ENCODE measurements at regions not wholly inside any gene's neighbourhood (a gene's known extent, or its start where the extent isn't known, plus 50 kb on each side); places are given as distances from the start of the nearest gene placed in this dataset.
"Not testable (repeated sequence)": the region's sequence is repeated elsewhere in the genome, so short reads cannot be mapped to it uniquely, and the experiment has no call there.

DNA sequence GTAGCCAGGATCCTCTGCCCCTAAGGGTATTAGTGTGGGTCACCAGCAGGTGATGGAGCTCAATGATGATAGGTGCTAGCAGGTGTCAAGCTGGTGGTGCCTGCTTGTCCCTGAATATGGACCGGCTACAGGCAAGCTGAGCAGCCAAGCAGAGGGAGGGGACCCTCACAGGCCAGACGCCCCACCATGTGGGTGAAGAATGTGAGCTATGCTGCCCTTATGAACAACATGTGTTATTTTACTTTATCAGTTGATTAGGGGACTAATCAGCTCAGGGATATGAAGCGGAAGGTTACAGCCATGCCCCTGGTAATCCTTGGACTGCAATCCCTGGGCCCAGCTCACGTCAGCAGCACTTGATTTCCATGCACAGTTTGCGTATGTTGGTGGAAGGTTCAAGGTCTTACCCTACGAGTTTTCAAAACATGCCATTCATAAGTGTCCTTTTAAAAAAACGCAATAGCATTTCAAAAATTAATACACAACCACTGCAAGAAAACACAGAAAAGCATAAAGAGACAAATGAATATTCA is 106.0 kb downstream of the CDC7 start:
- DNase-seq, result no peak

DNA sequence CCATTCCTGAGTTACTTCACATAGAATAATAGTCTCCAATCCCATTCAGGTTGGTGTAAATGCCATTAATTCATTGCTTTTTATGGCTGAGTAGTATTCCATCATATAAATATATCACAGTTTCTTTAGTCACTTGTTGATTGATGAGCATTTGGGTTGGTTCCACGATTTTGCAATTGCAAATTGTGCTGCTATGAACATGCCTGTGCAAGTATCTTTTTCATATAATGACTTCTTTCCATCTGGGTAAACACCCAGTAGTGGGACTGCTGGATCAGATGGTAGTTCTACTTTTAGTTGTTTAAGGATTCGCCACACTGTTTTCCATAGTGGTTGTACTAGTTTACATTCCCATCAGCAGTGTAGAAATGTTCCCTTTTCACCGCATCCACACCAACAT is 107.0 kb downstream of the CDC7 start:
- DNase-seq, result not testable (repeated sequence)

DNA sequence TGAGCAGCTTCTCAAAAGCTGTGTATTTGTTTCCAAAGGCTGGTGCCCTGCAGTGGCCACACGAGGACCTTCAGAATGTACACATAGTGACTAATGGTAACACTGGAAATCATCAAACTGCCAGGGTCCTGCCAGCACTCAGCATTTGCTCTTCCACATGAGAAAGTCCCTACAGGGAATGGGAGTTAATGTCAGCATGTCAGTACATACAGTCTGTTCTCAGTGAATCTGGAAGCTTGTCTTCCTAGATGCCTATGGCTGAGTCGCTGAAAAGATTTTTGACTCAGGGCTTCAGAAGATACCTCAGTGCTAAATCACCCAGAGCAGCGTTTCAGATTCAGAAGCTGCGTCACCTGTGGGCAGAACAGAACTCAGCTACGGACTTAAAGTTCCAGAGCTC is 108.2 kb downstream of the CDC7 start:
- peak; percentile 65 for DNase-seq

DNA sequence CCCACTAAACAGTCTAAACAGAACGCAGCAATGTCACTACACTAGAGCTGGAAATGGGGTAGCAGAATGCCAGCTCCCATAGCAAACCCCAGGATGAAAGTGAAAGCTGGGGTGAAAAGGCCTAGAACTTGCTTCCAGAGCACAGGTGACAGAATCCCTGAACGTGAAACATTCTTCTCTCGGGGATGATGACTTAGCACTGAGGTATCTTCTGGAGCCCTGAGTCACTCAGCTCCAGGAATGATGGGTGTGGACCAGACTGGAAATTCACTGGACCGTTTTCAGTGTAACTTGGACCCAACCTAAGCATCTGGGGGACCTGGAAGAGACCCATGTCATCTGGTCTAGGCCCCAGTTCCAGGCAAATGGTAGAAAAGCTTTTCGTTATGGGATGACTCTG is 108.9 kb downstream of the CDC7 start:
- DNase-seq, result peak; percentile 81

DNA sequence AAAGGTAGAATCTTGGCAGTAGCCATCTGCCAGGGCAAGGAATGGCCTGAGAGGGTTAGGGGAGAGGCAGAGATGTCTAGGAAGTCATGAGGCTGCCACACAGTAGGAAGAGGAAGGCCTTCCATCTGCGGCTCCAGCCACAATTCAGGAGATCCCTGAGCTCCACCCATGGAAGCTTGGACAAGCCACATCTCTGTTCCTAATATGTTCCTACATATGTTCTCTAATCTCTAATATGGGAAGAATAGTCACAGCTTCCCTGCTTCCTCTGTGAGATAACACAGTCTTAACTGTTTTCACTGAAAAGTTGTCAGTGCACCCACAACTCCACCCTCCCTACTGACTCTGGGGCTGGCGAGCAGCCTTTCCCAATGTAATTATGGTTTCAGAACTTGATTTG is 109.5 kb downstream of the CDC7 start:
- no peak for DNase-seq

DNA sequence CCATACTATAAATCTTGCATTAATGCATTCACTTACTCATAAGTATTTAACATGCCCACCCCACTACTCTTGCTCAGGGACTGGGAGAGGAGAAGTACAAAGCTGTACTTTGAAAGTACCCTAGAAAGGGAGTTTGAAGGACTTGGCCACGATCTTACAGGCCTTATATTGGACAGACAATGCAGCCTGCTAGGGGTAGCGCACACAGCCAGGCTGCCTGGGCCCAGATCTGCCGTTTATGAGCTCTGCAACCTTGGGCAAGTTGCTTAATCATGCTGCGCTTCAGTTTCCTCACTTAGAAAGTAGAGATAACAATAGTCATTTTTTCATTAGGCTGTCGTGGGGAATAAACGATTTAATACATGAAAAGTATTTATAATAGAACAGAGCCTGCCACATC is 110.1 kb downstream of the CDC7 start:
- no peak for DNase-seq

DNA sequence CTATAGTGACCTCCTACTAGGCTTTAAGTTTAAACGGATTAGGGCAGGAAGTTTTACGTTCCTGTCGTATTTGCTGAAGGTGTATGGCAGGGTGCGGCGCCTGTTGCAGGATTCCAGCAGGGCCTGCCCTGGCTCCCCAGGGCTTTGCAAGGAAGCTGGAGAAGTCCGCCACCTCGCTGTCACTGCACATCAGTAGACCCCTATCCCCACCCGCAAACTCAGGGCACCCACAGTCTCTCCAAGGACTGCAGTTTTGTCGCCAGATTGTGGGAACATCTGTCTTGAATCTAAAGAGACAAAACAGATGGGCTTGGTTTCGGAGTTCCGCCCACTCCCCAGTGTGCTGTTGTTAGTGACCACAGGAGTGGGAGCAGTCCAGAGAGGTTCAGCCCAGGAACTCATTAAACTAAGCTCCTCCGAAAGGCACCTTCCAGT is 110.8 kb downstream of the CDC7 start:
- no peak for DNase-seq

DNA sequence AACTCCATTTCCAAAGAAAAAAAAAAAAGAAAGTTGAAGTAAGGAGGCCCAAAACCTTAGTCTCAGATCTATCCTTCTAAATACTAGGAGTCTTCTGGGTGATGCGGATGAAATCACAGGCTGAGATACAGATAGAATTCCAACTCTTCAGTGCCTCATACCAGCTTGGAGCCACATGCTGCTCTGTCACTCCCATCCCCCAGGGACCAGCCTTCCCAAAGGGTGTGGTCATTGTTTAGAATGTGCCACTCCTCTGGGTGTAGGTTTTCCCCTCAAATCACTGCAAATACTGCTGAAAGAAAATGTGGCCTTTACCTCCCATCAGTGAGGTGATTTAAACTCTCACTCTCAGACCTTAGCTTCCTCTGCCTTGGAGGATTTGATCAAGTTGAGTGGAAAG is 112.9 kb downstream of the CDC7 start:
- peak; percentile 23 for DNase-seq

DNA sequence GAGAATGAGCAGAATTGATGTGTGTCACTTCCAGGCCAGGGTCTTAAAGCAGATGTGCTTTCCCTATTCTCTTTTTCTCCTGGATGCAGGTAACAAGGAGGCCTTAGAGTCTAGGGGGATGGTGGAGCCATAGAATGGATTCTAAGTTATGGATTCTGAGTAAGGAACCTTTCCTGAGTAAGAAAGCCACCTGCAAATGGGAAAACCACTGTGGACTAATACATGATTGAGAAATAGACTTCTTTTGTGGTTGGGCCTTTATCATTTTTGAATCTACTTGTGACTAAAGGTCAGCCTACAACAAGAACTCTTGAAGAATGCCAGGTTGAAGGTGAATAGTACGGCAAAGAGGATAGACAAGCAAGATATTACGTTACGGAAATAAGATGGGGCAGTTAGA is 116.1 kb downstream of the CDC7 start:
- DNase-seq, result no peak

DNA sequence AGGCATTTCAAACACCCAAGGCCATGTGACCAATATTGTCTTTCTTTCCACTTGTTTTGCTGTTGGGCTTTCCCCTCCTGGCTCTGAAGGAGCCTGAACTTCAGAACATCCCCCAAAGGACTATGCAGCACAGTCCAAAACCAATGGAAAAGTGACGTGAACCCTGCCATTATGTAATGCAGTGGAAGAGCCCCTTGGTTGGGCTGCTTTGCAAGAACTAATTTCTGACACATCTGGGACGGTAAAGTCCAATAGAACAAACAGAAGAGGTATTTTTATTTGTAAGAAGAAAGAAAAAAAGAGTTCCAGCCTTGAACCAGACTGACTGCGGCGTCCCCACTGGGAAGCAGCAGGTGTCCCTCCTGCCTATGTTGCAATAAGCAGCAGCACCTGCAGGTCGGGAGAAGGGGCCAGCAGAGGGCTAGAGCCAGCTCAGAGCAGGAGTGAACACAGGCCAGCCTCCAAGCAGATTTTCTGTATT is 116.7 kb downstream of the CDC7 start:
- DNase-seq, result no peak

DNA sequence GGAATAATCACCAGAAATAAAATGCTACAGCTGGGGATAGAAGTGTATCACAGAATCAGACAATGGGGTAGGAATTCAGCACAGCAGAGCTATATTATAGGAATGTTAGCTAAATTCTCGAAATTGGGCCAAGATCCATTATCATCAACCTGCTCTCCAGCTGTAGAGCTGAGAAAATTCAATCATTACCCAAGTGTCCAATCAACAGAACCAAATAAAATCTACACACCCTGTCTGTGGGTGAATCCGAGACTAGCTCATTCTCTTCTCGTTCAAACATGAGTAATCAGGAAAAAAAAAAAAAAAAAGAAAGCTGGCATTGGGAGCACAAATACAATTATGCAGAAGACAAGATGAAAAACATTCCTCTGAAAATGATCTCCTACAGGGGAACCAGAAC is 119.2 kb downstream of the CDC7 start:
- no peak for DNase-seq

DNA sequence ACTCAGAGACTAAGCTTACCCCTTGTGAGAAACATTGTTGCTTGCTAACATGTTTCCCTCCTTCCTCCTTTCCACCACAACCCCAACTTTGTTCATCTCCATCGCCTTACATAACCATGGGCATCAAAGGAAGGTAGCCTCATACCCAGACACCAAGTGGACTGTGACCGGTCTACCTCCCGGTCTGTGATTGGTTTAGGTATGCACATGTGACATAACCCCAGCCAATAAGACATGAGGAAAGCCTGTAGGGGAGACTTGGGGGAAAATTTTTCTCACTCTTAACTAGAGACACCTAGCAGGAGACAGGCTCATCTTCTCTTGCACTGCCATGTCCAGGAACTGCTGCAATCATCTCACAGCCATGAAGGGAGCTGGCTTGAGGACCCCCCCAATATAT is 120.7 kb downstream of the CDC7 start:
- no peak for DNase-seq

DNA sequence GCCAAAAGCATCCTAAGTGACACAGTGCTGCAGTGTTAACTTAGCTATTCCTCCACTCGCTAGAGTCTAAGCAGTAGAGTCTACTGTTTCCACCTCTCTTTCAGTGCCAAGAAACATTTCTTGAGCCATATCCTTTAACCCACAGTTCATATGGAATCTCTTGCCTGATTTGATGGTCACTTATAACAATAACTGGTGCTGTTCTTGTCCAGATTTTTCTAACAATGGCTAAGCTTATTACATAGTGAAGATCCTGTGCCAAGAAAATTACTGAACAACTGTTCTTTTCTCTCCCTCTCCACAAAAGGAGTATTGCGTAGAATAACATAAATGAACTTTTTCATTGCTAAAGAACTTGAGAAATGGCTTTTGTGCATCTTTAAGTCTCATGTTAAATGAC is 121.3 kb downstream of the CDC7 start:
- no peak for DNase-seq

DNA sequence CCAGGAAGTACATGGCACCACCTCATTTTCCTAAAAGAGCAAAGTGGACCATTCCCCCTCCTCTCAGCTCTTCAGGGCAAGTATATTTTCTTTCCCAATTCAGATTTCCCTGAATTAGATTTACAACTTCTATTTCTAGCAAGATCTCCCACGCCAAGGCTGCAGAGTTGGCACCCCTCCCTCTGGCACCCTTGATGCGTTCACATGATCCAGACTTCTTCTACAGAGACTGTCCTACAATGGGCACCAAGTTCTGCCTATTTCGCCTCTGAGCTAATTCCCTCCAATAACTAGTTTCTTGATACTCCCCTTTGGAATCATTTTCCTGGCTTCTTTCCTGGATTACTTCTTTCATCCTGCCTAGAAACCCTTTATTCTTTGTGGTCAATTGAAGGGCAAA is 122.0 kb downstream of the CDC7 start:
- DNase-seq, result no peak

DNA sequence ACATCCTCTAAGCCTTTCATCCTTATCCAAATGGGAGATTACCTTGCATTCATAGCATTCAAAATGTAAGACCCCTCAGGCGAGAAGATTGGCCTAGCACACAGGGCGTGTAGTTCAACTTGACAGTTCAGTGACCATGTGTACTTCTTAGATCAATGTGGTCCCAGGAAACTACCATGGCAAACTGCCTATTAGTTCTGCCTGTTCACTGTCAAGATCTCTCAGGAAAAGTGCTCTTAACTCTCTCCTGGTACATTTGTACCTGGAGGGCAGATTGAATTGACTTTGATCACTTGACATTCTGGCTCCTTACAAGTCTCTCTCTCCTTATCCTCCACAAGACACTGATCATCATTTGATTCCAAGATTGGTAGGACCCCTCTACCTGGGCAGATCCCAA is 122.4 kb downstream of the CDC7 start:
- DNase-seq, result no peak

DNA sequence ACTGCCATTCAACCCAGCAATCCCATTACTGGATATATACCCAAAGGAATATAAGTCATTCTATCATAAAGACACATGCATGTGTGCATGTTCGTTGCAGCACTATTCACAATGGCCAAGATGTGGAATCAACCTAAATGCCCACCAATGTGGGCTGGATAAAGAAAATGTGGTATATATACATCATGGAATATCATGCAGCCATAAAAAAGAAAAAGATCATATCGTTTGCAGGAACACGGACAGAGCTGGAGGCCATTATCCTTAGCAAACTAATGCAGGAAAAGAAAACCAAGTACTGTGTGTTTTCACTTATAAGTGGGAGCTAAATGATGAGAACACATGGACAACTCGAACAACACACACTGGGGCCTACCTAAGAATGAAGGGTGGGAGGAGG is 123.7 kb downstream of the CDC7 start:
- no peak for DNase-seq

Measured in EL (cell line).